ENCODE measurements at regions not wholly inside any gene's neighbourhood (a gene's known extent, or its start where the extent isn't known, plus 50 kb on each side); places are given as distances from the start of the nearest gene placed in this dataset.
"Not testable (repeated sequence)": the region's sequence is repeated elsewhere in the genome, so short reads cannot be mapped to it uniquely, and the experiment has no call there.

- no peak for DNase-seq
Observed at GRCh38 chr11:12585861-12586260, 88.4 kb upstream of the TEAD1 start.

GRCh38 chr11:12587333-12587991 lies 86.8 kb upstream of the TEAD1 start:
- no peak for DNase-seq

- no peak for DNase-seq
Observed at GRCh38 chr11:12591706-12592105, 82.5 kb upstream of the TEAD1 start.

GRCh38 chr11:12592283-12592682 lies 81.9 kb upstream of the TEAD1 start:
- DNase-seq, result no peak

GRCh38 chr11:12595089-12595847 lies 79.0 kb upstream of the TEAD1 start:
- DNase-seq, result not testable (repeated sequence)

- no peak for DNase-seq
Observed at GRCh38 chr11:12598330-12599256, 75.6 kb upstream of the TEAD1 start.

- DNase-seq, result peak; percentile 40
Observed at GRCh38 chr11:12599408-12600143, 74.6 kb upstream of the TEAD1 start.

- DNase-seq, result no peak
Observed at GRCh38 chr11:12600829-12601228, 73.4 kb upstream of the TEAD1 start.

GRCh38 chr11:12602421-12602820 lies 71.8 kb upstream of the TEAD1 start:
- no peak for DNase-seq

GRCh38 chr11:12603143-12604088 lies 70.8 kb upstream of the TEAD1 start:
- no peak for DNase-seq

- DNase-seq, result no peak
Observed at GRCh38 chr11:12604557-12605153, 69.6 kb upstream of the TEAD1 start.

- no peak for DNase-seq
Observed at GRCh38 chr11:12606597-12606996, 67.6 kb upstream of the TEAD1 start.

- DNase-seq, result not testable (repeated sequence)
Observed at GRCh38 chr11:12608678-12609077, 65.5 kb upstream of the TEAD1 start.

- no peak for DNase-seq
Observed at GRCh38 chr11:12611352-12611751, 62.9 kb upstream of the TEAD1 start.

- DNase-seq, result no peak
Observed at GRCh38 chr11:12617632-12618031, 56.6 kb upstream of the TEAD1 start.

- no peak for DNase-seq
Observed at GRCh38 chr11:12618743-12619540, 55.3 kb upstream of the TEAD1 start.

- no peak for DNase-seq
Observed at GRCh38 chr11:12623869-12624268, 50.4 kb upstream of the TEAD1 start.
